ENCODE measurements at regions not wholly inside any gene's neighbourhood (a gene's known extent, or its start where the extent isn't known, plus 50 kb on each side); places are given as distances from the start of the nearest gene placed in this dataset.

- Histone ChIP-seq H3K27ac (replicated peaks) (no peak overlapping the region), H3K4me3 (no peak overlapping the region), H3K27me3 (ENCODE audit: low read depth) (no peaks in the 10 kb centered on the region), H3K4me1 (peaks cover 19% of the 10 kb centered on the region), H3K36me3 (no peaks in the 10 kb centered on the region), H3K9me3 (replicated peaks) (no peaks in the 10 kb centered on the region)
- no peak for DNase-seq
- intact Hi-C loops (cut with micrococcal nuclease): no loop called here
- TF ChIP-seq, protein P1, sequence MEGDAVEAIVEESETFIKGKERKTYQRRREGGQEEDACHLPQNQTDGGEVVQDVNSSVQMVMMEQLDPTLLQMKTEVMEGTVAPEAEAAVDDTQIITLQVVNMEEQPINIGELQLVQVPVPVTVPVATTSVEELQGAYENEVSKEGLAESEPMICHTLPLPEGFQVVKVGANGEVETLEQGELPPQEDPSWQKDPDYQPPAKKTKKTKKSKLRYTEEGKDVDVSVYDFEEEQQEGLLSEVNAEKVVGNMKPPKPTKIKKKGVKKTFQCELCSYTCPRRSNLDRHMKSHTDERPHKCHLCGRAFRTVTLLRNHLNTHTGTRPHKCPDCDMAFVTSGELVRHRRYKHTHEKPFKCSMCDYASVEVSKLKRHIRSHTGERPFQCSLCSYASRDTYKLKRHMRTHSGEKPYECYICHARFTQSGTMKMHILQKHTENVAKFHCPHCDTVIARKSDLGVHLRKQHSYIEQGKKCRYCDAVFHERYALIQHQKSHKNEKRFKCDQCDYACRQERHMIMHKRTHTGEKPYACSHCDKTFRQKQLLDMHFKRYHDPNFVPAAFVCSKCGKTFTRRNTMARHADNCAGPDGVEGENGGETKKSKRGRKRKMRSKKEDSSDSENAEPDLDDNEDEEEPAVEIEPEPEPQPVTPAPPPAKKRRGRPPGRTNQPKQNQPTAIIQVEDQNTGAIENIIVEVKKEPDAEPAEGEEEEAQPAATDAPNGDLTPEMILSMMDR (IDR thresholded peaks at IDR 0.05; ENCODE audit: borderline replicate concordance): no peak
Observed at GRCh38 chr5:57785946-57786345, 303.3 kb upstream of the ACTBL2 start.

GRCh38 chr5:57784121-57784520, 301.5 kb upstream of the ACTBL2 start:
- Histone ChIP-seq H3K9me3 (replicated peaks) (no peaks in the 10 kb centered on the region), H3K27me3 (ENCODE audit: low read depth) (no peaks in the 10 kb centered on the region), H3K4me3 (peak overlapping the region; percentile 48), H3K4me1 (peaks cover 36% of the 10 kb centered on the region), H3K27ac (replicated peaks) (peak overlapping the region; percentile 68), H3K36me3 (no peaks in the 10 kb centered on the region)
- TF ChIP-seq, protein P1 (IDR thresholded peaks at IDR 0.05; ENCODE audit: borderline replicate concordance): no peak
- intact Hi-C loops (cut with micrococcal nuclease): no loop called here
- no peak for DNase-seq

DNA sequence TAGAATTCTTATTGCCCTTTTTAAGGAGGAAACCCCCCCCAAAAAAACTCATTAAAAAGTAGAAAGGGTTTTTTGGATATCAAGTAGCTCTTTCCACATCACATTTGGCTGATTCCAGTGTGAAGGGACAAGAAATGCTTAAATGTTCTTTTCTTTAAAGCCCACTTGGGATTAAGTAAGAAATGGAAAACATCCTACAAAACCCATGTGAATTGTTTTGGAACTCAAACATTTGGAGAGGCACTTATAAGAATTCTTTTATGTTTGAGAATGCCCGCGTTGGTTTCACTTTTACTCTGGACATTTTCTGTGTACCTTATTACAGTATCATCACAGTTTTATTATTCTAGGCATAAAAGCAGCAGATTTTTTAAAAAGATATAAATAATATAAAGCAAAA, 301.1 kb upstream of the ACTBL2 start:
- no peak for DNase-seq
- H3K27ac ChIP-seq (replicated peaks): peak overlapping the region; percentile 68
- H3K36me3 ChIP-seq: no peaks in the 10 kb centered on the region
- TF ChIP-seq, protein P1 (IDR thresholded peaks at IDR 0.05; ENCODE audit: borderline replicate concordance): no peak
- peak overlapping the region; percentile 48 for H3K4me3 ChIP-seq
- no peaks in the 10 kb centered on the region for H3K9me3 ChIP-seq (replicated peaks)
- no peaks in the 10 kb centered on the region for H3K27me3 ChIP-seq (ENCODE audit: low read depth)
- H3K4me1 ChIP-seq: peaks cover 39% of the 10 kb centered on the region
- intact Hi-C loops (cut with micrococcal nuclease): no loop called here

- intact Hi-C loops (cut with micrococcal nuclease): no loop called here
- TF ChIP-seq, protein P1 (IDR thresholded peaks at IDR 0.05; ENCODE audit: borderline replicate concordance): no peak
- Histone ChIP-seq H3K4me1 (peaks cover 45% of the 10 kb centered on the region), H3K27me3 (ENCODE audit: low read depth) (no peaks in the 10 kb centered on the region), H3K36me3 (no peaks in the 10 kb centered on the region), H3K9me3 (replicated peaks) (no peaks in the 10 kb centered on the region), H3K4me3 (no peak overlapping the region), H3K27ac (replicated peaks) (peak overlapping the region; percentile 63)
- no peak for DNase-seq
Observed at GRCh38 chr5:57780961-57781325, 298.3 kb upstream of the ACTBL2 start.

DNA sequence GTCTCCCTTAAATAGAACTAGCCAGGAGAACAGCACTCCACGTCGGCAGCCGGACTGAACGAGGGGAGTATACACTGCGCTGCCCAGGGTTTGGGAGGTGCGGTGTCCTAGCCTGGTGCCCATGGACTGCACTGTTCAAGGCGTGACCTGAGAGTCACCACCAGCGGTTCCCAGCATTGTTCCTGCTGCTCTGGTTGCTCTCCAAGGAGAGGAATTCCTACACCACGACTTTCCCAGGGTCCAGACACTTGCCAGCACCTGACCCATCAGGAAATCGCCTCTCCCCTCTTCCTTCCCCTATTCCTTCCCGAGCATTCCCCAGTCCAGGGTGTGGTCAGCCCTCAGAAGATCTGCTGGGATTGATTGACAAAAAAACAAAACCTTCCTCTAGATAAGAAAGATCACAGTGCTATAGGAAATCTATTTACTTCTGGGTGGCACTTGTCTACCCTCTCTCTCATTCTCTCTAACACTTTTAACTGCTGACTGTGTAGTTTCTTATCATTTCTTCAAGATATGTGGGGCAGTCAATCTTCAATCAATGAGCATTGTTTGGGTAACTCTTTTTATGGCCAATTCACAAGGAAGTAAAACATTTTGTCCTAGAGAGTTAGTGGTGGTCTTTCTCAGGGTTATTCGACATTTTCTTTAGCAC, 297.8 kb upstream of the ACTBL2 start:
- Histone ChIP-seq H3K4me3 (peak overlapping the region; percentile 9), H3K27ac (replicated peaks) (peak overlapping the region; percentile 63), H3K4me1 (peaks cover 45% of the 10 kb centered on the region), H3K27me3 (ENCODE audit: low read depth) (no peaks in the 10 kb centered on the region), H3K9me3 (replicated peaks) (no peaks in the 10 kb centered on the region), H3K36me3 (no peaks in the 10 kb centered on the region)
- TF ChIP-seq, protein P1 (IDR thresholded peaks at IDR 0.05; ENCODE audit: borderline replicate concordance): no peak
- peak; percentile 25 for DNase-seq
- intact Hi-C loops (cut with micrococcal nuclease): no loop called here
